C1 segment of cervical spinal cord (tissue), 14 donors: ENCODE measurements at regions not wholly inside any gene's neighbourhood (a gene's known extent, or its start where the extent isn't known, plus 50 kb on each side); places are given as distances from the start of the nearest gene placed in this dataset.
A peak's percentile ranks its signal among the peaks of the same experiment; 100 is the strongest.
"Not testable (repeated sequence)": the region's sequence is repeated elsewhere in the genome, so short reads cannot be mapped to it uniquely, and the experiment has no call there.

Experiments used
- DNase-seq, 14 donors: peaks; one replicate each; lab custom pipeline; 2025; lab: John Stamatoyannopoulos, UW

- DNase-seq, result not testable (repeated sequence)
Observed at GRCh38 chr15:30755036-30755687, 129.2 kb downstream of the ARHGAP11B start.

DNA sequence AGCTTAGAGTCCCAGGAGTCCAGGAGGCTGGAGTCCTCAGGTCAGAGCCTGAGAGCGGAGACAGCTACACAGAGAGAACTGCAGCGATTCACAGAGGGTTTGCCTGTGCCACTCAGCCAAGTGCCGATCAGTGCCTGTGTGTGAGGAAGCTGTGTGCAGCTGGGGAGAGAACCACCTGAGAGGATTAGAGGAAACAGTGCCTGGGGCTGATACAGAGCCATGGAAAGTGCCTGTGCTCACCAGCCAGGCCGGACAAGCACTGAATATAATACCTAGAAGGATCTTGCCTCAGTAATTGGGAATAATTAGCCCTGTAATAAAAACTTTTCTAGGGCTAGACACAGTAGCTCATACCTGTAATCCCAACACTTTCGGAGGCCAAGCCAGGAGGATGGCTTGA is 134.7 kb downstream of the ARHGAP11B start:
- DNase-seq, result not testable (repeated sequence)

- not testable (repeated sequence) for DNase-seq
Observed at GRCh38 chr15:30761365-30761764, 135.4 kb downstream of the ARHGAP11B start.

- DNase-seq, result not testable (repeated sequence)
Observed at GRCh38 chr15:30769390-30770124, 134.2 kb upstream of the FAN1 start.

DNA sequence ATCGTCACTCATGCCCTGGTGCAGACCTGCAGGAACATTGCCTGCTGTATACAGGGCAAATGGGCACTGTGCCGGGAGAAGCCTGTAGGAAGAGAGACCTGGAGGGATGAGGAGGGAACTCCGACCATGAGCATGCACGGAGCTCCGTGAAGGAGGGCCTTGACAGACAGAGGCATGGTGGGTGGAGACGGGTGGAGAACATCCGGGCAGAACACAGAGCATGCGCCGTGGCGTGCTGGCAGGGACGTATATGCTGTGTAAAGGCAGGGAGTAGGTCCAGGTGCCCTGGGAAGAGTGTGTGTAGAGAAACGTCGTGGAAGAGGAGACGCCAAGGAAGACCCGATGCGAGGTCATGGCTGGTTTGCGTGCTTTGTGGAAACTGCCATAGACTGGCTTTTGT is 133.0 kb upstream of the FAN1 start:
- no peak for DNase-seq

- DNase-seq, result no peak
Observed at GRCh38 chr15:30783019-30783418, 120.7 kb upstream of the FAN1 start.

GRCh38 chr15:30788595-30788994 is 115.1 kb upstream of the FAN1 start:
- no peak for DNase-seq

DNA sequence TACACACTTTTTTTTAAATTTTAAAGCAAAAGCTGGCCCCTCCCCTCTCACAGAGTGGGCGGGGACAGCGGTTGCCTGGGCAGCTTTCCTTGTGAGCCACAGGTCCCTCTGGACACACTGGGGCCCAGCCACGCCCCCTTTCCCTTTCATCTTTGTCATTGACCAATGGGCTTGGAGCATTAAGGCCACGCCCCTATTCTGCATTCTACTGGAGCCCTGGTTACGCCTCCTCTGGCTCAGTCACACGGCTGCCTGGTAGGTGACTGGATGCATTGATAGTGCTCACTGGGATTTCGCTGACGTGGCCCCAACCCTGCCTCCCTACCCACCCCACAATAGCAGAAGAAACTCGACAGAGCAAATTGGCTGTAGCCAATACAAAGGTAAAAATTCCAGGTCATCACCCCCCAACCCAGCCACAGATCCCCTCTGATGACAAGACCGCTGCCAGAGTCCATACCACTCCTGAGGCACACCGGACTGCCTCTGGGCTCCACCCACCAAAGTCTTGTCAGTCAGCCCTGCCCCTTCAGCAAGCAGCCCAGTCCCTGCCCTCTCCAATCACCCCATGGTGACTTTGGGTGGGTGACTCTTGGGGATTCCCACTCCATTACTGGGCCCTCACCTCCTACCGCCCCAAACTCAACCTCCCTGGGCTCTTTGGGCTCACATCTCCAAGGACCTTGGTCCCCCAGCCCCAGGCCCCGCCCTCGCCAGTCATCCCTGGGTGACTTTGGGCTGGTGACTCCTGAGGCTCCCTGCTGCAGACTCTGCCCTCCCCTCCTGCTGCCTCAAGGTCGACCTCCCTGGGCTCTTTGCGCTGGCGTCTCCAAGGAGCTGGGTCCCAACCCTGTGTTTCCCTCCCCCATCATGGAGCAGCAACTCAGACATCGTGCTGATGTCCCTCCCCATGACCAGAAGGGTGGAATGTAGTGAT is 112.2 kb upstream of the FAN1 start:
- DNase-seq, result no peak

GRCh38 chr15:30792843-30793242 is 110.9 kb upstream of the FAN1 start:
- DNase-seq, result not testable (repeated sequence)

DNA sequence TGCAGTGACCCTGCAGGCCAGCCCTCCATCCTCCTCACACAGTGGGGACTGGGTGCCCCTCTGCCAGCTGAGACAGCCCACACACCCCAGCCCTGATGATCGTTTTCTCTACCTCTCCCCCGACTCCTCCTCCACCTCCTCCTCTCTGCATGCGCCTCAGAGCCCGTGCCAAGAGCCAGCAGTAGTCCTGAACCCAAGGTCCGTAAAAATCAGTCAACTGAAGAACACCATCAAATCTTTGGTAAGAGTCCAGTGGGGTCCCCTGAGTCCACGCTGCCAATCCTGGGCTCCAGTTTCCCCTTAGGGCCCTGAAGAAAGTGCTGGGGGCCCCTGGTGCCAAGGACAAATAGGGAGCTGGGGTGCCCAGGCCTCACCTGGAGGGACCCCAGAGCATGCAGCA is 109.3 kb upstream of the FAN1 start:
- no peak for DNase-seq

- DNase-seq, result not testable (repeated sequence)
Observed at GRCh38 chr15:30799565-30799964, 104.2 kb upstream of the FAN1 start.

DNA sequence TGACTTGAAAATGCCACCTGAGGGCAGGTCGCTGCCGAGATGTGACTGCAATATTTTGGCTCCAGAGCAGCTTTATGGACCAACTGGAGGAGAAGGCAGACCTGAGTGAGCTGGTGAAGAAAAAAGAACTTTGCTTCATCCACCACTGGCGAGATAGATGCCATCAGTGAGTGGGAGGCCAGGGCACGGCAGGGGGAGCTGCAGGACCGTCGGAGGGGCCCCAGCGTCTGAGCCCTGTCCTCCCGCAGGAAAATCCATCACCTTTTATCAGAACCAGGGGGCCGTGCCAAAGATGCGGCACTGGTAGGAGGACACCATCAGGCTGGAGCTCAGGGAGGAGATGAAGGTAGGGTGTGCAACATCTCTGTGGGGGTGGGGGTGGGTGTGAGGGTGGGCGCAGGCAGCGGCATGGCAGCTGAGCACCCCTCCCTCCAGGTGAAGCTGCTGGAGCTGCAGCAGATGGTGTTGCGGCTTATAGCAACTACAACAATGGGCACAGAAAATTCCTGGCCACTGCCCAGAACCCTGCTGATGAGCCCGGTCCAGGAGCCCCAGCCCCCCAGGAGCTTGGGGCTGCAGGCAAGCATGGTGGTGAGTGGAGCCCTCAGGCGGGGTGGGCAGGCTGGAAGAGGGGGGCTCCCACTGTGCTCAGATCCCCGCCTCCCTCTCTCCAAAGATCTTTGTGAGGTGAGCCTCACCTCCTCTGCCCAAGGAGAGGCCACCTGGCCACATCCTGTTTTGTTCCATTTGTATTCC is 102.4 kb upstream of the FAN1 start:
- peak in 1 of 14 donors; percentile 40 for DNase-seq

GRCh38 chr15:30802001-30802400 is 101.7 kb upstream of the FAN1 start:
- DNase-seq, result not testable (repeated sequence)

- DNase-seq, result not testable (repeated sequence)
Observed at GRCh38 chr15:30803703-30804102, 100.0 kb upstream of the FAN1 start.

DNA sequence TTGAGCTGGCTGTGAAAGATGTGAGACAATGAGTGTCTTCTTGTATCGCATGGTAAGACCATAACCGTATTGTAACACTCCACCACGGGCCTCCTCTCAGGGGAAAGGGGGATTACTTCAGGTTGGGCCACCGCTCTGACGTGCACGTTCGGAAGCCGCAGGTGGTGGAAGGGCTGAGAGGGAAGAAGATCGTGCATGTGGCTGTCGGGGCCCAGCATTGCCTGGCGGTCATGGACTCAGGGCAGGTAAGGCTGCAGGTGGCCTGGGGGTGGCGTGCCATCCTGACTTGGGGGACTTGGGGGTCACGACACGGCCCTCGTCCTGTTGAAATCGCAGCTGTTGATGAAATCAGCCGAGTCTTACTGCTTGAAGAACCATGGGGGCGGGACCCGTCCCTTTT is 87.3 kb upstream of the FAN1 start:
- DNase-seq, result no peak

DNA sequence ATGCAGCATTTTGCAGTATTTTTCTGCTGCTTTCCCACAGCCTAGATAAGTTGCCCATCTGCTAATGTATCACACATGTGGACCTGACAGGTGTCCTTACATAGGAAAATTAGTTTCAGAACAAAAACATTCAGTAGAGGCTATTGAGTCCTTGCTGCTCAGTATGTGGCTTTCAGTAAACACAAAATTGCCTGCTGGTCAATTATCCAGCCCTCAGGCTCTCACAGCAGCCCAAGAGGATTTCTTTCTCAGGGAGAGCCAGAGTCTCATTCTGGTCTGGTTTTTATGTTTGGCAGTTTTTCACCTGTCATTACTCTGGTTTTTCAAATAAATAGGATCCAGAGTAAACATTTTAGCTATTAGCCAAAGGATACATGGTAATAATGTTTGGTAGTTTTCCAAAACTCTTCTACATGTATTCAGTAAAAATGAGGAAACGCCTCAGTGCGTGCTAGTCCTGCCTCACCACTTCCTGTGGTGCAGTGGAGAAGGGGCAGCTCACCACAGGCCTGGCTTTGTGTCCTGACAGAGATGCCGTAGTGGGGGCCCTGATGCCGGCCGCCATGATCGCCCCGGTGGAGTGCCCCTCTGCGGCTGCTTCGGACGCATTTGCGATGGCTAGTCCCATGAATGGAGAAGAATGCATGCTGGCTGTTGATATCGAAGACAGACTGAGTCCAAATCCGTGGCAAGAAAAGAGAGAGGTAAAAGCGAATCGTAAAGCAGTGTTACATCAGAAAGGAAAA is 80.5 kb upstream of the FAN1 start:
- peak in 2 of 14 donors; percentile 31 to 33 for DNase-seq

GRCh38 chr15:30824518-30825195 is 79.1 kb upstream of the FAN1 start:
- DNase-seq, result no peak

DNA sequence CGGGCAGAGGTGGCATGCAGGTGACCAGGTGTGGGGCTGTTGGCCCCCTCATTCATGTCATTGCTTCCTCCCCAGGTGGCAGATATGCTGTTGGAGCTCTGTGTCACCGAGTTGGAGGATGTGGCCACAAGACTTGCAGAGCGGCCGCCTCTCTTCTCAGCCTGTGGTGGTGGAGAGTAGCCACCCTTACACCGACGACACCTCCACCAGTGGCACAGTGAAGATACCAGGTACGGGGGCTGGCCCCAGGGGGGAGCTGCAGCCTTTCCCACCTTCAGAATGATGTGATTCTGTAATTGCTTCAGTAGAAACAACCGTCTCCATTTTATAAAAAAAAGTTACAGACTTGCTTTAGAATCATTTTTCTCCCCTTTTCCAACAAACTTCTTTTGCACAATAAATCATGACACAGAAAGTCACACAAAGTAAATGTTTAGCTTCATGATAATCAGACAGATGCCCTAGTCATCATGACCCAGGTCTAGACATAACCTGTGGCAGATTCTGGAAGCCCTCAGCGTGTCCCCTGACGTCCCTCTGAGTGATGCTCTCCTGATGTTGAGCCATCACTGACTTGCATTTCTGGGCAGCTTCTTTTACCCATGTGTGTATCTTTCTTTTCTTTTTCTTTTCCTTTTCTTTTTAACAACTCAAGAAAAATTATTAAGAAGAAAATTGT is 76.0 kb upstream of the FAN1 start:
- no peak for DNase-seq

GRCh38 chr15:30828304-30828639 is 75.4 kb upstream of the FAN1 start:
- DNase-seq, result not testable (repeated sequence)

- DNase-seq, result no peak
Observed at GRCh38 chr15:30830961-30831360, 72.8 kb upstream of the FAN1 start.
